A549 (cell line): ENCODE measurements at regions not wholly inside any gene's neighbourhood (a gene's known extent, or its start where the extent isn't known, plus 50 kb on each side); places are given as distances from the start of the nearest gene placed in this dataset.

Experiments
- ATAC-seq, 2 experiments: fragments of 200-7000 bp in 1 of 2; fragments of >200 bp in 1 of 2; cut with Nextera tagmentation in 1 of 2; cut with Tn5 transposase in 1 of 2; 3 replicates each; pipeline versions ENCODE4 v1.8.0 to v1.9.1; 2018 to 2020; ENCODE audit warnings: mild to moderate bottlenecking in 1 of 2, moderate library complexity in 1 of 2
- CTCF ChIA-PET: fragments of 300-600 bp; sonication (Branson Sonifier 250); formaldehyde crosslinking; extraction: SDS; loops from one replicate; lab custom pipeline; 2021; ENCODE audit warnings: antibody characterized with exemption, inconsistent platforms; lab: Yijun Ruan, JAX
- POLR2A ChIA-PET: fragments of 350-600 bp; formaldehyde crosslinking; extraction: SDS; loops from one replicate; lab custom pipeline; 2021; ENCODE audit warnings: antibody characterized with exemption, inconsistent platforms; lab: Yijun Ruan, JAX
- DNase-seq, 2 experiments: peaks; one replicate each; pipeline versions ENCODE4 v3.0.0 to v3.0.0-alpha.2; 2011 to 2016; ENCODE audit warnings: low read depth in 1 of 2, low spot score in 1 of 2
- FAIRE-seq: peaks from 2 replicates; lab custom pipeline; 2011; peaks lifted over from hg19 to GRCh38; lab: Jason Lieb, UNC
- H3K27ac ChIP-seq, 2 experiments: fragments of >200 bp; sonication (Bioruptor Twin); formaldehyde crosslinking; 3 replicates each; pipeline ENCODE4 v1.5.1; 2016 to 2017
- H3K4me1 ChIP-seq: fragments of >200 bp; sonication (Bioruptor Twin); formaldehyde crosslinking; 3 replicates; pipeline ENCODE4 v1.6.1; 2016
- H3K4me2 ChIP-seq: fragments of >200 bp; sonication (Bioruptor Twin); formaldehyde crosslinking; 3 replicates; pipeline ENCODE4 v1.6.1; 2016
- H3K4me3 ChIP-seq: fragments of >200 bp; sonication (Bioruptor Twin); formaldehyde crosslinking; 3 replicates; pipeline ENCODE4 v1.5.1; 2016
- H3K9me3 ChIP-seq: fragments of >200 bp; sonication (Bioruptor Twin); formaldehyde crosslinking; 3 replicates; pipeline ENCODE4 v1.6.1; 2016
- BCL3 ChIP-seq: fragments of >200 bp; sonication (Bioruptor Twin); formaldehyde crosslinking; IDR thresholded peaks from 3 replicates; pipeline ENCODE4 v1.6.1; 2016
- BHLHE40 ChIP-seq: IDR thresholded peaks from 2 replicates; pipeline ENCODE4 v1.6.1; 2012; ENCODE audit warnings: low read depth, low read length, inconsistent platforms
- CBX8 ChIP-seq: fragments of 200-600 bp; sonication (generic); IDR thresholded peaks from 2 replicates; pipeline ENCODE4 v1.6.1; 2016
- CEBPB ChIP-seq, 2 experiments: fragments of >200 bp in 1 of 2; sonication (Bioruptor Twin) in 1 of 2; formaldehyde crosslinking in 1 of 2; IDR thresholded peaks; 2 replicates each; pipeline ENCODE4 v1.6.1; 2012 to 2016
- CHD2 ChIP-seq: fragments of 150-350 bp; IDR thresholded peaks from 2 replicates; pipeline ENCODE4 v1.6.1; 2014; ENCODE audit warnings: low read length; ENCODE audit not compliant: partially characterized antibody
- CTCF ChIP-seq: fragments of >200 bp; sonication (Bioruptor Twin); formaldehyde crosslinking; IDR thresholded peaks from 3 replicates; pipeline ENCODE4 v1.5.1; 2016
- EHMT2 ChIP-seq: fragments of 200-600 bp; sonication (generic); IDR thresholded peaks from 2 replicates; pipeline ENCODE4 v1.6.1; 2016; ENCODE audit warnings: antibody characterized with exemption, low read depth, mild to moderate bottlenecking, moderate library complexity
- FOSL2 ChIP-seq, 2 experiments: fragments of 450-650 bp in 1 of 2; fragments of >200 bp in 1 of 2; sonication (Bioruptor Twin) in 1 of 2; formaldehyde crosslinking; IDR thresholded peaks; 2 replicates each; pipeline versions ENCODE4 v1.5.0 to v1.6.1; 2016 to 2020; ENCODE audit warnings: mild to moderate bottlenecking in 1 of 2, moderate library complexity in 1 of 2
- FOXS1 ChIP-seq: fragments of 250-450 bp; sonication (Bioruptor Pico); IDR thresholded peaks from 2 replicates; pipeline ENCODE4 v1.5.0; 2020; ENCODE audit warnings: mild to moderate bottlenecking, moderate library complexity
- GATA3 ChIP-seq: IDR thresholded peaks from 2 replicates; pipeline ENCODE4 v1.6.1; 2012; ENCODE audit warnings: borderline replicate concordance
- HDAC2 ChIP-seq: fragments of 200-600 bp; sonication (generic); IDR thresholded peaks from 2 replicates; pipeline ENCODE4 v1.6.1; 2016
- HOXA7 ChIP-seq: fragments of 250-450 bp; sonication (Bioruptor Pico); IDR thresholded peaks from 2 replicates; pipeline ENCODE4 v1.5.0; 2020; ENCODE audit warnings: mild to moderate bottlenecking, moderate library complexity
- HOXB13 ChIP-seq: fragments of 250-450 bp; sonication (Bioruptor Pico); IDR thresholded peaks from 2 replicates; pipeline ENCODE4 v1.5.0; 2020; ENCODE audit warnings: low read depth, mild to moderate bottlenecking, moderate library complexity
- MAX ChIP-seq: IDR thresholded peaks from 2 replicates; pipeline ENCODE4 v1.6.1; 2012
- MYC ChIP-seq: IDR thresholded peaks from 2 replicates; pipeline ENCODE4 v1.6.1; 2012; ENCODE audit warnings: mild to moderate bottlenecking, inconsistent platforms, low read length, improper control_type of control experiment, borderline replicate concordance
- NPAS2 ChIP-seq: fragments of 250-450 bp; sonication (Bioruptor Pico); IDR thresholded peaks from 2 replicates; pipeline ENCODE4 v1.8.0; 2022; ENCODE audit warnings: mild to moderate bottlenecking, moderate library complexity, borderline replicate concordance
- NR3C1 ChIP-seq: fragments of >200 bp; sonication (Bioruptor Twin); formaldehyde crosslinking; IDR thresholded peaks from 3 replicates; pipeline ENCODE4 v1.6.1; 2017
- POLR2A ChIP-seq: IDR thresholded peaks from 2 replicates; pipeline ENCODE4 v1.6.1; 2012; ENCODE audit warnings: mild to moderate bottlenecking, low read length
- RAD21 ChIP-seq, 2 experiments: fragments of >200 bp in 1 of 2; sonication (Bioruptor Twin) in 1 of 2; formaldehyde crosslinking in 1 of 2; IDR thresholded peaks in 1 of 2; conservative IDR thresholded peaks in 1 of 2; 2 replicates in 1 of 2; 3 replicates in 1 of 2; pipeline ENCODE4 v1.6.1; 2012 to 2018; ENCODE audit warnings: inconsistent platforms in 1 of 2
- RARB ChIP-seq: fragments of 250-450 bp; sonication (Bioruptor Pico); IDR thresholded peaks from 2 replicates; pipeline ENCODE4 v1.8.0; 2021; ENCODE audit warnings: mild to moderate bottlenecking, moderate library complexity
- RCOR1 ChIP-seq: fragments of 150-350 bp; IDR thresholded peaks from 2 replicates; pipeline ENCODE4 v1.6.1; 2014; ENCODE audit warnings: antibody characterized with exemption, low read length, low read depth
- RNF2 ChIP-seq: fragments of 200-600 bp; sonication (generic); IDR thresholded peaks from 2 replicates; pipeline ENCODE4 v1.6.1; 2016; ENCODE audit warnings: low read depth, mild to moderate bottlenecking, antibody characterized with exemption, moderate library complexity, borderline replicate concordance
- SMC3 ChIP-seq: fragments of >200 bp; sonication (Bioruptor Twin); formaldehyde crosslinking; IDR thresholded peaks from 3 replicates; pipeline ENCODE4 v1.6.1; 2018; ENCODE audit warnings: inconsistent platforms
- TFCP2L1 ChIP-seq: fragments of 250-450 bp; sonication (Bioruptor Pico); IDR thresholded peaks from 2 replicates; pipeline ENCODE4 v1.5.0; 2021; ENCODE audit warnings: mild to moderate bottlenecking
- USF2 ChIP-seq: fragments of 450-650 bp; IDR thresholded peaks from 2 replicates; pipeline ENCODE4 v1.6.1; 2014; ENCODE audit warnings: antibody characterized with exemption
- WGBS: methylation state at CpG from one replicate; pipeline ENCODE4 v1.1.6; 2017; ENCODE audit errors: missing lambda C conversion rate; 5-methylcytosine and 5-hydroxymethylcytosine counted together

GRCh38 chrX:20481632-20482031 is 214.9 kb upstream of the RPS6KA3 start:
- POLR2A ChIA-PET, result no interaction called here
- no peak overlapping the region for H3K4me3 ChIP-seq
- no peaks in the 10 kb centered on the region for H3K9me3 ChIP-seq
- H3K4me2 ChIP-seq, result no peak overlapping the region
- H3K27ac ChIP-seq, result no peak overlapping the region
- CTCF ChIA-PET, result no interaction called here
- no peak for FAIRE-seq
- peaks cover 11% of the 10 kb centered on the region; the same call in 2 of the 3 replicates for H3K4me1 ChIP-seq
- ATAC-seq, result no peak
- TF ChIP-seq SMC3 (no peak), HDAC2 (no peak), HOXA7 (CRISPR knock-in tag) (no peak), RCOR1 (no peak), CBX8 (no peak), MYC (no peak), EHMT2 (no peak), GATA3 (no peak), RARB (CRISPR knock-in tag) (no peak), CHD2 (no peak), CEBPB (IDR thresholded peaks at IDR 0.05) (no peak), HOXB13 (CRISPR knock-in tag) (no peak), NPAS2 (CRISPR knock-in tag) (no peak), BHLHE40 (no peak), FOXS1 (CRISPR knock-in tag) (no peak)
- DNase-seq, result no peak
- 42% methylated on average over 2 of the region's 2 CpGs for WGBS

GRCh38 chrX:20479896-20480295 is 213.2 kb upstream of the RPS6KA3 start:
- FAIRE-seq, result peak; percentile 99
- WGBS, result 8% methylated on average over 4 of the region's 4 CpGs
- ChIA-PET CTCF (no interaction called here), POLR2A (no interaction called here)
- peaks cover 11% of the 10 kb centered on the region; the same call in 2 of the 3 replicates for H3K4me1 ChIP-seq
- ATAC-seq, result peak in 1 of 2 experiments; percentile 53; a peak in 2 of 6 replicates
- H3K4me2 ChIP-seq, result peak overlapping the region; percentile 64
- H3K4me3 ChIP-seq, result no peak overlapping the region
- DNase-seq, result peak in 1 of 2 experiments; percentile 39
- no peaks in the 10 kb centered on the region for H3K9me3 ChIP-seq
- no peak overlapping the region for H3K27ac ChIP-seq
- no peak for TF ChIP-seq TFCP2L1
- TF ChIP-seq HDAC2, result no peak
- TF ChIP-seq NR3C1, result no peak
- TF ChIP-seq POLR2A, result no peak
- TF ChIP-seq CEBPB (IDR thresholded peaks at IDR 0.05), result no peak
- TF ChIP-seq NPAS2 (CRISPR knock-in tag), result no peak
- TF ChIP-seq GATA3, result no peak; the same call in 1 of the 2 replicates
- no peak for TF ChIP-seq FOSL2 (IDR thresholded peaks at IDR 0.05)
- TF ChIP-seq FOSL2 (CRISPR knock-in tag; IDR thresholded peaks at IDR 0.05), result no peak
- no peak for TF ChIP-seq CBX8
- no peak for TF ChIP-seq MYC
- no peak for TF ChIP-seq BCL3
- no peak for TF ChIP-seq USF2
- TF ChIP-seq RAD21 (conservative IDR thresholded peaks at IDR 0.05 in 1 of 2, IDR thresholded peaks at IDR 0.05 in 1 of 2), result no peak
- TF ChIP-seq MAX, result no peak
- no peak for TF ChIP-seq RNF2

- Histone ChIP-seq H3K4me2 (peak overlapping the region; percentile 64; the same call in 1 of the 3 replicates), H3K4me1 (peaks cover 11% of the 10 kb centered on the region; the same call in 2 of the 3 replicates), H3K9me3 (no peaks in the 10 kb centered on the region), H3K4me3 (no peak overlapping the region), H3K27ac (no peak overlapping the region)
- no peak for FAIRE-seq
- ChIA-PET POLR2A (no interaction called here), CTCF (no interaction called here)
- ATAC-seq, result no peak
- DNase-seq, result no peak
- WGBS, result 80% methylated on average over 2 of the region's 2 CpGs
- TF ChIP-seq CTCF, result no peak
- TF ChIP-seq RCOR1, result no peak
These were observed 212.3 kb upstream of the RPS6KA3 start for GRCh38 chrX:20479048-20479447.
